Activated effector memory CD4-positive, alpha-beta T cell treated with anti-CD3 and anti-CD28 coated beads, Interleukin-2, amount 50 U/mL, for 16 hours (primary cell): ENCODE measurements at regions not wholly inside any gene's neighbourhood (a gene's known extent, or its start where the extent isn't known, plus 50 kb on each side); places are given as distances from the start of the nearest gene placed in this dataset.
"Not testable (repeated sequence)": the region's sequence is repeated elsewhere in the genome, so short reads cannot be mapped to it uniquely, and the experiment has no call there.

Experiments
- DNase-seq: peaks from one replicate; pipeline ENCODE4 v3.0.0-alpha.2; 2020

DNA sequence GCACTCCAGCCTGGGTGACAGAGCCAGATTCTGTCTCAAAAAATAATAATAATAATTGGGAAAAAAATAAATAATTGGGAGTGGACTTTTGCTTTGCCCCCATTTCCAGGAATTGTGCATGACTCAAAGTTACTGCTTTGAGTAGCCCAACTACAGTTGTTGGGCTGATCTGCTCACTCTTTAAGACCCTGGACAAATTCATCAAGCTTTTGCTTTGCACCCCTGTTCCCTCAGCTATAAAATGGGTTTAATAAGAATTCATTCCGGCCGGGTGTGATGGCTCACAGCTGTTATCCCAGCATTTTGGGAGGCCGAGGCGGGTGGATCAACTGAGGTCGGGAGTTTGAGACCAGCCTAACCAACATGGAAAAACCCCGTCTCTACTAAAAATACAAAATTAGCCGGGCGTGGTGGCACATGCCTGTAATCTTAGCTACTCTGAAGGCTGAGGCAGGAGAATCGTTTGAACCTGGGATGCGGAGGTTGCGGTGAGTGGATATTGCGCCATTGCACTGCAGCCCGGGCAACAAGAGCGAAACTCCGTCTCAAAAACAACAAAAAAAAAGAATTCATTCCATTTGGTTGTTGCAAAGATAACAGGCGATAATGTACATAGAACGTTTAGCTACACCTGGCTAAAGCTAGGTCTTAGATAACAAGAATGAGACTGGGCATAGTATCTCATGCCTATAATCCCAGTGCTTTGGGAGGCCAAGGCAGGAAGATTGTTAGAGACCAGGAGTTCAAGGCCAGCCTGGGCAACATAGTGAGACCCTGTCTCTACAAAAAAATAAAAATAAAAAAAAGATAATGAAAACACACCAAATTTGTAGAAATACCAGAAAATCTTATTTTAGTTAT is 87.9 kb upstream of the ZNF217 start:
- DNase-seq, result no peak

DNA sequence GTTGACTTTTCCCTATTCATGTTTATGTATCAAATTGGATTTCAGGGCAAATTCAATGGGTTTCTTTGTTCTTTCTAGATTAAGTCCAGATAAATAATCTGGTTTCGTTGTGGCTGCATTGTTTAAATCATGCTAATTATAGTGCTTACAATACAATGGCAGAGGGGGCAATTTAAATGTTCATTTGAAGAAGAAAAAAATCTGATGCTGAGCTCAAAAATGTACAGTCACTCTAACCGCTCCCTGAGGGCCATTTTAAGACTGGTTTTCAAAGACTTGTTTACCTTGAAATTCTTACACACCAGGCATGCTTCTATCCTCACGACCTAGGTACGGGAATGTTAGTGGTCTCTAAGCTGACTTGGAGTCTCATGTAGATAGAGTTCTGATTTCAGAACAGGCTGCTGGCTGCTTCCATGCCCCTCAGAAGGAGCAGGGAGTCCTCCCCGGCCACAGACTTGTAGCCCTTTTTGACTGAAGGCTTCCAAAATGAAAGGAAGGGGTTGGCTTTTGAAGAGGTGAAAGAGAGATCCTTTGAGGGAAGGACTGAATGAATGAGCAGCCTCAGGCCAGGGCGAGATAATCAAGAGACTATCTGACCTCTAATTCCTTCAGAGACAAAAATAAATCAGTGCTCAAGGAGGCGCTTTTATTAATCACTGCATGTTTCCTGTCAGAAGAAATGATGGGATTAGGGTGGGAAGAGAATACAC is 86.1 kb upstream of the ZNF217 start:
- no peak for DNase-seq

DNA sequence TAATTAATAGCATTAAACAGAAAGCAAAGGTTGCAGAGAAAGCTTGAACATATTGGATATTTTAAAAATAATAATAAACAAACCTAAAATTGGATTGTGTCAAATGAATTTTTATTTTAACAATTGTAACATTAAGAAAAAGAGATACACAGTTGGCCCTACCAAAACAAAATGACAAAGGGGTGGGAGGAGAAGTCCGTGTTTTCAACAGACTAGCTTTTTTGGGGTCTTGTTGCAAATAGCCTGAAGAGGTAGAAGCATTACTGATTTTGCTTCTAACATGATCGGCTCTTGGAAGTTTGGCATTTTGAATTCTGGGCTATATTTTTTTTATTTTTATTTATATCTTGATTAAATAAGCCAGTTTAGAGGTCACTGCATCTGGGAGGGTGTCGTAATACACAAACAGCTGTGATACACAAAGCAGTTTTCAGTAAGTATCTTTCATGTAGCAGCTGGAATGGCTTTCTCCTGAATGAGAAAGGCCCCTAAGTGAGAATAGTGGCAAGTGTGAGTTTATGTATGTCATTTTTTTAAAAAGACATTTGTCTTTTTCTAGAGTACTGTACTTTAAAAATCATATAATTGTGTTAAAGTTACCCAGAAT is 85.5 kb upstream of the ZNF217 start:
- DNase-seq, result no peak

DNA sequence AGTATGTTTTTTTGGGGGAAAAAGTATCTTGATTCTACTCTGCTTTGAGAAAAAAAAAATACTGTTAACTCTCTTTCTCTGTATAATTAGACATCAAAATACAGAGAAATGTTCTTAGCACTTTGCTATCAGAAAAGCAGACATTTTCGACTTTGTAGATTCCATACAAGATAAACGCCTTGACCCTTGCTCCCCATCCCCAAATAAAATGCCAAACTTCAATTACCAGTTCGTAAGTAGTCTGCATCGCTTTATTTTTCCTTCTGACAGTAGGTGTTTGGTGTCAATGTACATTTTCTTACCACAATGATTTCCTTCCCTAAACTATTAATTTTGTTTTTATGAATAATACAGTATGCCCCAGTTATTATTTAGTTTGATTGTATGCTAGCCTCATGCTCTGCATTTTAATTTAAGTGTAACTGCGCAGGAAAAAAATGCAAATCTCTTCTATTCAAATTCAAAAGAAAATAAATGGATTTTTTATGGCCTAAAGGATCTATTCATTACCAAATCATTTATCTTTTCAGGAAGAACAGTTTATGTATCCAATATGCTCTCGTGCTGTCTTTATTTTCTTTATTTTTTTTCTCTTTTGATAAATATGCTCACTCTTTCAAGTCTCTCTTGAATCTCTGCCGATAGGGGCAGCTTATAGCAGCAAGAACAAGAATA is 84.8 kb upstream of the ZNF217 start:
- DNase-seq, result no peak

DNA sequence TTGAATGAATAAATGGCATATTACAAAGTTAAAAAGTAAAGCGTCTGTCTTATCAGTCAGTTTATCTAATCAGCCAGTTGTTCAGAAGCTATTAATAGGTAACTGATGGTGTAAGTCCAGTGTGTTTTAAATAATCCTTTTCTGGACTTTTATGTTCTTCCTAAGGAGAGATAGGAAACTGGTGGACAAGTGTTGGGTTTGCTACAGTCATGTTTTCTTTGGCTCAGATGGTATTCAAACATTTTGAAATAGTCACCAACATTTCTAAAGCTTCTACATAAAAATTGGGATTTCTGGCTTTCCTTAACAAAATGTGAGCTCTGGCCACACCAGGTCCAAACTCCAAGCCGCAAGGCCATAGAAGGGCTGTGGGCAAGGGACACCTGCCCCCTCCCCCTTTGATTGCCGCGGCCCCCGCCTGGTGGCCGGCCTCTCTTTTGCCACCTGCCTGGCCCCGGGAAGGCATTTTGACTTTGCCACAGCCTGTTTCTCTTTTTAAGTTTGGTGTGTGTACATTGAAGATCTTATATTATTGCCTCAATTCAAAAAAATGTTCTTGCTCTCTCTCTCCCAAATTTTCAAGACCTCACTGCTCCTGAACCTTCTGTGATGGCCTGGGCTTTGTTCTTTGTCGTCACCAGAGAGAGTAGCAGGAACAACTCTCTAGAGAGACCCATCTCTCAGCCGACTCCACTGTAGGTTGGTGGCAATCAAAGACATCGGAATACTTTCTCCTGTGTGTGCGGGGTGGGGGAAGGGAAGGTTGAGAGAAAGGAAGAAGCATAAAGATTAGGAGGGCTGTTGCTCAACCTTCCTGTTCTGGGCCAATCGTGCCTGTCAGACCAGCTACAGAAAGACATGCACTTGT is 84.0 kb upstream of the ZNF217 start:
- no peak for DNase-seq

DNA sequence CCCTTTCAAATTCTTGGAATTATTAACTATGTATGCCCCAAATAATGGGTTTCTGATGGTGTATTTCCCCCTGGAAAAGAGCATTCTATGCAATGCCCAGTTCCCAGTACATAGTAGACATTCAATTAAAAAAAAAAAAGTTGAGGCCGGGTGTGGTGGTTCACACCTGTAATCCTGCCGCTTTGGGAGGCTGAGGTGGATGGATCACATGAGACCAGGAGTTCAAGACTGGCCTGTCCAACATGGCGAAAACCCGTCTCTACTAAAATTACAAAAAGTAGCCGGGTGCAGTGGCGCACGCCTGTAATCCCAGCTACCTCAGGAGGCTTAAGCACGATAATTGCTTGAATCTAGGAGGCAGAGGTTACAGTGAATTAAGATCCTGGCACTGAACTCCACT is 83.3 kb upstream of the ZNF217 start:
- no peak for DNase-seq

DNA sequence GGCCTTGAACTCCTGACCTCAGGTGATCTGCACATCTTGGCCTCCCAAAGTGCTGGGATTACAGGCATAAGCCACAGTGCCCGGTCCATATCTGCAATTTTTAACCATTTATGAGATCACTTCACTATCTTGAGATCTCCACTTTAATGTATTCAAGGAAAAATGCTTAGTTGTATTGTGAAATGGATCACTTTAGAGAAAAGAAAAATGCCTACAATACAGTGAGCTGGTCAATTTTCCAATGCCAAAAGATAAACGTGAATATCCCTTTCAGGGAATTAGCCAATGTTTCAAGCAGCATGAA is 82.8 kb upstream of the ZNF217 start:
- no peak for DNase-seq

DNA sequence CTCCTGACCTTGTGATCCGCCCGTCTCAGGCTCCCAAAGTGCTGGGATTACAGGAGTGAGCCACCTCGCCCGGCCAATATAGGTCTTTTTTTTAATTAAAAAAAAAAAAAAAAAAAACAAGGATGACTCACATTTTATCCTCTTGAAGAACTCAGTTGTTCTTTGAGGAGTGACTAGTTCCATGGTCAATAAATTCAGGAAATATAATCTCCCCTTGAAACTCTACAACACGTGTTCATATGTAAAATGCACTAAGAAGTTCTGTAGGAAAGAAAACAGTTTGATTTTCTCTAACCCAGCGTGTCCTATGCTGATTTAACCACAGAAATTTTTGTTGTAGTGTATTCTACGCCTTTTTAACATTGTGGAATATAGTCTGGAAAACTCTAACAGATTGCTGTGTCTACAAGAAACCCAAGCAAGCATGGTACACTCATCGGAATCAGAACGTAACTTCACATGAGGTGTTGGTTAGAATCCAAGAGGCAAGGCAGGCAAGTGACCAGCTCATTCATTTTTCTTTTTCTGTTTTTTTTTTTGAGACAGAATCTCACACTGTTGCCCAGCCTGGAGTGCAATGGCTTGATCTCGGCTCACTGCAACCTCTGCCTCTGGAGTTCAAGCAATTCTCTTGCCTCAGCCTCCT is 79.0 kb upstream of the ZNF217 start:
- no peak for DNase-seq

DNA sequence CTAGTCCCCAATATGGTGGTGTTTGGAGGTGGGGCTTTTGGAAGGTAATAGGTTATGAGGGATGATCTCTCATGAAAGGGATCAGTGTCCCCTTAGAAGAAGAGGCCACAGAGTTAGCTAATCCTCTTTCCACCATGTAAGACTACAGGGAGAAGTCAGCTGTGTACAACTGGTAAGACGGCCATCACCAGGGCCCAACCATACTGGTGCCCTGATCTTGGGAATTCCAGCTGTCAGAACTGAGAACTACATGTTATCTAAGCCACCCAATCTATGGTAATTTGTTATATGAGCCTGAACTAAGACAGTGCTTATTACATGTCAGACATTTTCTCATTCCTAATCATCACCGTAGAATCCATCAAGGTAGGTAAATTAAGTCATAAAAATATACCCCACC is 77.7 kb upstream of the ZNF217 start:
- DNase-seq, result no peak

DNA sequence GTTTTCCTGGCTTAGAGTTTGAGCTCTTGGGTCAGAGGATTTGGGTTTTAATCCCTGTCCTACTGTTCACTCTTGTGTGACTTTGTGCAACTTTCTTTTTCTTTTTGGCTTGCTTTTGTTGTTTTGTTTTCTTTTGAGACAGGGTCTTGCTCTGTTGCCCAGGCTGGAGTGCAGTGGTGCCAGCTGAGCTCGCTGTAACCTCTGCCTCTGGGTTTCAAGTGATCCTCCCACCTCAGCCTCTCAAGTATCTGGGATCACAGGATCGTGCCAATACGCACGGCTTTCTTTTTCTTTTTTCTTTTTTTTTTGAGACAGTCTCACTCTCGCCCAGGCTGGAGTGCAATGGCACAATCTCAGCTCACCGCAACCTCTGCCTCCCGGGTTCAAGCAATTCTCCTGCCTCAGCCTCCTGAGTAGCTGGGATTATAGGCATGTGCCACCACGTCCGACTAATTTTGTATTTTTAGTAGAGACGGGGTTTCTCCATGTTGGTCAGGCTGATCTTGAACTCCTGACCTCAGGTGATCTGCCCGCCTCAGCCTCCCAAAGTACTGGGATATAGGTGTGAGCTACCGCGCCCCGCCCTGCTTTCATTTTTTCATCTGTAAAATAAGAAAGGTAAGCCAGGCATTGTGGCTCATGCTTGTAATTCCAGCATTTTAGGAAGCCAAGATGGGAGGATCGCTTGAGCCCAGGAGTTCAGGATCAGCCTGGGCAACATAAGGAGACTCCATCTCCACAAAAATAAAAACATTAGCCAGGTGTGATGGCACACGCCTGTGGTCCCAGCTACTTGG is 76.1 kb upstream of the ZNF217 start:
- not testable (repeated sequence) for DNase-seq

DNA sequence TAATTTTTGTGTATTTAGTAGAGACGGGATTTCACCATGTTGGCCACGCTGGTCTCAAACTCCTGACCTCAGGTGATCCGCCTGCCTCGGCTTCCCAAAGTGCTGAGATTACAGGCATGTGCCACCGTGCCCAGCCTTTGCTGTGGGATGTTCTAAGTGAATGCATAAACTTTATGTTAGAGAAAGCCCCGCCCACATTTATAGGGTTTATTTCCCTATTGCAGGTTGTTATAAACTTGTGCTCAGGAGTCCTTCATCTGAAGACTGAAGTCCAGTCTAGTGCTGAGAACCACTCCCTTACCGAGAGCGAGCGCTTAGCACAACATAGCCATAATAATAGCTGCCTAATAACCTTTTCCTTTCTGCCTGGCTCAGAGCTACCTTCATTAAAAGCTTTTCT is 75.4 kb upstream of the ZNF217 start:
- no peak for DNase-seq

DNA sequence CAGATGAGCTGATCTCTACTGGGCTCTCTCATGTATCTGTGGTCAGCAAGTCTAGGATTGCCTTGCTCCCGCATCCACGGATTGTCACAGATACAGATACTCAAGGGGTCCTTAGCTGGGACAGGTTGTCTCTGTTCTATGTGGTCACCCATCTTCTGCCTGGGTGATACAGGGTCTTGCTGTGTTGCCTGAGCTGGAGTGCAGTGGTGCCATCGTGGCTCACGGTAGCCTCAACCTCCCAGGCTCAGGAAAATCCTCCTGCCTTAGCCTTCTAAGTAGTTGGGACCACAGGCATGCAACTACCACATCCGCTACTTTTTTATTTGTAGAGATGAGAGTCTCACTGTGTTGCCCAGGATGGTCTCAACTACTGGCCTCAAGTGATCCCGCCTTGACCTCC is 72.5 kb upstream of the ZNF217 start:
- no peak for DNase-seq

DNA sequence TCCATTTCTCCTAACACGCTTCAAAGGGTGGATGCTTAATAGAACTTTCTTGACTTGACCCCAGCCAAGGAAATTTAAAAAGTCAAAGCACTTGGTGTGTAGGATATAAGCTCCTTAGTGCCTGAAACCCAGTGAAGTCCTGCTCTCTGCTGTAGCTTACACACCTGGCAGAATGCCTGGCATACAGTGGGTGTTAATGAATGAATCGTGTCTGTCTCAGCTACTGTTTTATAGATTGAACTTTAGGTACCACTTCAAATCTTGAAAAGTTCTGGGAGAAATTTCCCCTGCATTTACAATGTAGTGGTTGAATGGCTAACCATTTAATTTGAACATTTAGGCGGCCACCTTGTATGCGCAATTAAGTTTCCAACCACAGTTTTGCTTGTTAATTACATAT is 70.5 kb upstream of the ZNF217 start:
- no peak for DNase-seq

DNA sequence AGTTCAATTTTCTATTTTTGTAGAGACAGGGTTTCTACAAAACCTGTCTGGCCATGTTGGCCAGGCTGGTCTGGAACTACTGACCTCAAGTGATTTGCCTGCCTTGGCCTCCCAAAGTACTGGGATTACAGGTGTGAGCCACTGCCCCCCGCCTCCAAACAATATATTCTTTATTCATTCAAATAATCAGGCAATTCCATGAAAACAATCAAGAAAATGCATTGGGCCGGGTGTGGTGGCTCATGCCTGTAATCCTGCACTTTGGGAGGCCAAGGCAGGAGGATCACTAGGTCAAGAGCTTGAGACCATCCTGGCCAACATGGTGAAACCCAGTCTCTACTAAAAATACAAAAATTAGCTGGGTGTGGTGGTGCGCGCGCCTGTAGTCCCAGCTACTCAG is 69.9 kb upstream of the ZNF217 start:
- DNase-seq, result not testable (repeated sequence)

DNA sequence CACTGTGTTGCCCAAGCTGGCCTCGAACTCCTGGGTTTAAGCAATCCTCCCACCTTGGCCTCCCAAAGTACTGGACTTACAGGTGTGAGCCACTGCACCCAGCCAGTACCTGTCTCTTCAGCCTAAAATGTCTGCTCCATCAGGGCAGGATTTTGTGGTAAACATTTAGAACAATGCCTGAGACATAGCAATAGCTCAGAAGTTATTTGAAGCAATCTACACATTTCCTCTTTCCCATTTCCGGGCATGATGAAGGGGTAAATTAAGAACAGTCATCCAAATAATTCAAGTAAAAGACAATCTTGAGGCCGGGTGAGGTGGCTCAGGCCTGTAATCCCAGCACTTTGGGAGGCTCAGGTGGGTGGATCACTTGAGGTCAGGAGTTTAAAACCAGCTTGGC is 69.0 kb upstream of the ZNF217 start:
- no peak for DNase-seq

DNA sequence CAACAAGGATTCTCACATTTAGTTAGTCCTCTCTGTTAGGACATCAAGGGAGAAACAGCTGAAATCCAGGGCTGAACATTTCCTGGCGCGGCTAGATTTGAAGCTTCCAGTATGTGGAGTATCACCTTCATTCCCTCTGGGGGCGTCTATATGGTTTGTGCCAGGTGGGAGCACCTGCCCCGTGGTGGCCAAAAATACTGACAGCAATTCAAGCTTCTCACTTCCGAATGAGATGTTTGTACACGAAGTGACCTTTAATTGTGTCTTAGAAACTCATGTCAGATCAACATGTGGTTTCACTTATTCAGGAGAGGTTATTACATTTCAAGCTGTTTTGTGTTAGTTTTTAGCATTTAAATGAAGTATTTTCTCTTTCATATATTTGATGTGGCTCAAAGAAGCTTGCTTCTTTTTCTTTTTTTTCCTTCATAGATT is 67.3 kb upstream of the ZNF217 start:
- DNase-seq, result no peak

DNA sequence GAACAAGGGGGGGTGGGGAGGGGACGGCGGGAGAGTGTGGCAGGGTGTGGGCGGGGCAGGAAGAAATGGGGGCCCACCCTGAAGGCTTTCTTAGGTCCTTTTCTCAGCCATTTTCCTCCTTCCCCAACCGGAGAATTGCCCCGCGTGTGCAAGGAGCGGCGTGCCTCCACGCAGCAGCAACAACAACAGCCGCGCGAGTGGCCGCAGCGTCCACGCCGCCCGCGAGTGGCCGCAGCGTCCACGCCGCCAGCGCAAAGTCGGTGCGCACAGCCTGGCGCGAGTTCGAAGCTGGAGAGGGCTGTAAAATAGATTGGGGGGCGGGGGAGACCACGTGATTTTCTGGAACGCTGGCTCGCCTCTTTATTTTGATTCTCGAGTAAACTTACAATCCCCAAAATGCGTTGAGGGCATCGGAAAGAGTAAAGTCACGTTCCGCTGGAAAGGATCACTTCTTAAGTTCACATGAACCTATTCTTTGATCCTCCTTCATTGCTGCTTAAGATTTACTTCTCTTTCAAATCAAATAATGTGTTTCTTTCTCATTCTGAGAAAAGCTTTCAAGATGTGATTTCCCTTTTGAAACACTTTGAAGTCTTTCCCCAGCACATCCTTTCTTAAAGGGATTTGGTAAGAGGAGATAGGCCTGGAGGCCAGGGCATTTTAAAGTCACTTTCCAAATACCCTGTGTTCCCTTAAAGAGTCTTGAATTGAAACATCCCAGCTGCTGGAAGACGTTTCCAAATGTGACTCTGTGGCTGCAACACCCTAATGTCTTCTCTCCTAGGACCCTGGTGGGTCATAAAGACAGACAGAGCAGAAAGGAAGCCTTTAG is 66.7 kb upstream of the ZNF217 start:
- peak; percentile 72 for DNase-seq

DNA sequence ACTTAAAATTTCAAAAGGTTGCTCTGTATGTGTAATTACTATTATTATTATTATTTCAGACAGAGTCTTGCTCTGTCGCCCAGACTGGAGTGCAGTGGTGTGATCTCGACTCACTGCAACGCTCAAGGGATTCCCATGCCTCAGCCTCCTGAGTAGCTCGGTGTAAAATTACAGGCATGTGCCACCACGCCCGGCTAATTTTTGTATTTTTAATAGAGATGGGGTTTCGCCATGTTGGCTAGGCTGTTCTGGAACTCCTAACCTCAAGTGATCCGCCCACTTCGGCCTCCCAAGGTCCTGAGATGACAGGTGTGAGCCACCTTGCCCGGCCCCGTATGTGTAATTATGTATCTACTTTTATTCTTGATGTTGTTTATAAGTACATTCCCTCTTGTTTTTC is 65.3 kb upstream of the ZNF217 start:
- DNase-seq, result peak; percentile 56

DNA sequence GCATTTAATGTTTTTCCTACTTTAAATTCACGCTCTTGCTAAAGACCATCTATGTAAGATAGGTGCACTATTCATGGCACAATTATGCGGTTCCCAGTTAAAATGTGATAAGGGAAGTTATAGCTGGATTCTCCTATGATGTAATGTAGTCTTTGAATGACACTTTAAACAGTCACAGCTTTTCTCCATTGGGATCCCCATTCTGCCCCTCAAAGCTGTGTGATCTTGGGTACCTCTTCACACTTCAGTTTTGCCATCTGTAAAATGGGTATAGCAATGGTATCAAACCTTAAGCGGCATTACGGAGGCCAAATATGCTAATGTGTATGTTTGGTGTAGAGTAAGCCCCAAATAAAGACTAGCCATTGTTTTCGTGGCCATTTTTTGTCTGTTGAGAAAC is 64.7 kb upstream of the ZNF217 start:
- DNase-seq, result peak; percentile 17

DNA sequence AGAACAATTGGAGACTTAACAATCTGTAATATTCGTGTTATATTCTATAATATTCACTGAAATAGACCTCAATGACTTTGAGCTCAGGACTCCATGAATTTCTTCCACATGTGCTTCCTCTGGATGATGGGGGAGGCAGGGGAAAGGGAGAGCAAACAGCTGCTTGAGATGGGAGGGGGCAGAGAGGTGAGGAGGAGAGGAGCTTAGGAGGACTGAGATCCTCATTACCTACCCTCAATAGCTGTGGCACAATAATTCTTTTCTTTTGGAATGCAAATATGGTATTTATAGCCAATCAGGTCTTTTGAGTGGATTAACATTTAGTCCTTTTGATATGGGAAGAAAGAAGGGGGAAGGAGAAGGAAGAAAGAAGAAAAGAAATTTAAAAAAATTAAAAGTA is 64.1 kb upstream of the ZNF217 start:
- peak; percentile 17 for DNase-seq
